HFFc6 (cell line): ENCODE measurements at regions not wholly inside any gene's neighbourhood (a gene's known extent, or its start where the extent isn't known, plus 50 kb on each side); places are given as distances from the start of the nearest gene placed in this dataset.

Experiments
- DNase-seq: peaks from one replicate; pipeline ENCODE4 v3.0.0-alpha.2; 2018
- H3K27ac Mint-ChIP-seq: 2 replicates; pipeline ENCODE4 v1.8.0; 2020; ENCODE audit warnings: mild to moderate bottlenecking, mixed read lengths
- H3K27me3 Mint-ChIP-seq: 2 replicates; pipeline ENCODE4 v1.8.0; 2021; ENCODE audit warnings: mild to moderate bottlenecking, moderate library complexity, mixed read lengths; ENCODE audit not compliant: insufficient read depth
- H3K36me3 Mint-ChIP-seq: 2 replicates; pipeline ENCODE4 v1.8.0; 2021; ENCODE audit warnings: low read depth, mixed read lengths
- H3K4me1 Mint-ChIP-seq: 2 replicates; pipeline ENCODE4 v1.8.0; 2020; ENCODE audit warnings: low read depth, mixed read lengths
- H3K4me3 Mint-ChIP-seq: 2 replicates; pipeline ENCODE4 v1.8.0; 2020; ENCODE audit warnings: mild to moderate bottlenecking, moderate library complexity, mixed read lengths
- H3K9me3 Mint-ChIP-seq: 2 replicates; pipeline ENCODE4 v1.8.0; 2020; ENCODE audit warnings: mild to moderate bottlenecking, mixed read lengths
- TF ChIP-seq, protein P1 (sequence below): fragments of 200-600 bp; sonication (generic); IDR thresholded peaks from 2 replicates; pipeline ENCODE4 v1.5.0; 2021; ENCODE audit warnings: antibody characterized with exemption, mild to moderate bottlenecking

DNA sequence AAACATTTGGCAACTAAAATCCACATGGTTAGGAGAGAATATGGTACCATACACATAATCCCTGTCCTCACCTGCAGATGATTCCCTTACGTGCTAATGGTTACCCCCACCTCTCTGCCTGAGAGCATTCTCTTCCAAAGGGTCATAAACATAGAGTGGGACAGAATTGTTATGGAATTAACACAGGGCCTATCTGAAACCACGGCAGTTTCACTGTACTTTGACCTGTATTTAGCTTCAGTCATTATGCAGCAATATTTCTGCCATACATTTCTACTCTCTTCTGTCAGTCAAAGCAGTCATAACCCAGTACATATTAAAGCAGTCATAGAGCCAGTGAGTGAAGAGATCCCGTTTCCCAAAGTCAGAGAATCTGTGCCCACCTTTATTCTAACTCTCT is 1128.9 kb upstream of the NXPH2 start:
- Mint-ChIP-seq H3K36me3 (peaks cover 7% of the 10 kb centered on the region; the same call in 1 of the 2 replicates), H3K4me3 (no peak overlapping the region), H3K4me1 (no peaks in the 10 kb centered on the region), H3K27ac (no peak overlapping the region), H3K9me3 (peaks cover 51% of the 10 kb centered on the region), H3K27me3 (no peaks in the 10 kb centered on the region)
- no peak for DNase-seq
- TF ChIP-seq, protein P1, sequence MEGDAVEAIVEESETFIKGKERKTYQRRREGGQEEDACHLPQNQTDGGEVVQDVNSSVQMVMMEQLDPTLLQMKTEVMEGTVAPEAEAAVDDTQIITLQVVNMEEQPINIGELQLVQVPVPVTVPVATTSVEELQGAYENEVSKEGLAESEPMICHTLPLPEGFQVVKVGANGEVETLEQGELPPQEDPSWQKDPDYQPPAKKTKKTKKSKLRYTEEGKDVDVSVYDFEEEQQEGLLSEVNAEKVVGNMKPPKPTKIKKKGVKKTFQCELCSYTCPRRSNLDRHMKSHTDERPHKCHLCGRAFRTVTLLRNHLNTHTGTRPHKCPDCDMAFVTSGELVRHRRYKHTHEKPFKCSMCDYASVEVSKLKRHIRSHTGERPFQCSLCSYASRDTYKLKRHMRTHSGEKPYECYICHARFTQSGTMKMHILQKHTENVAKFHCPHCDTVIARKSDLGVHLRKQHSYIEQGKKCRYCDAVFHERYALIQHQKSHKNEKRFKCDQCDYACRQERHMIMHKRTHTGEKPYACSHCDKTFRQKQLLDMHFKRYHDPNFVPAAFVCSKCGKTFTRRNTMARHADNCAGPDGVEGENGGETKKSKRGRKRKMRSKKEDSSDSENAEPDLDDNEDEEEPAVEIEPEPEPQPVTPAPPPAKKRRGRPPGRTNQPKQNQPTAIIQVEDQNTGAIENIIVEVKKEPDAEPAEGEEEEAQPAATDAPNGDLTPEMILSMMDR: no peak

DNA sequence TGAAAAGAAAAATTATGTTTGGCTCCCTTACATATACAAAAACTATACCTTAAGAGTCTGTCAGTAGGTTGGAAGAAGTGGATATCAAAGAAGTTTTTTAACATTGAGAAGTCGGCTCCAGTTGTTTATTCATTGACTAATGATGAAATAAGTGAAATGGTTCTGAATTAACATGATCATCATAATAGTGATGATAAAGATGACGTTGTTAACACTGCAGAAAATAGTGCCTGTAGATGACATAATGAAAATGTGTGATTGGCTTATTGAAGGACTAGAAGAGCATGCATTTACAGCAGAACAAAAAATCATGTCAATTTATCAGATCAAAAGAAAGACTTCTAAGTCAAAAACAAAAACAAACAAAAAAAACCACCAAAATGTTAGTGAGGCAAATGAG is 1125.4 kb upstream of the NXPH2 start:
- Mint-ChIP-seq H3K4me3 (no peak overlapping the region), H3K36me3 (no peaks in the 10 kb centered on the region)

DNA sequence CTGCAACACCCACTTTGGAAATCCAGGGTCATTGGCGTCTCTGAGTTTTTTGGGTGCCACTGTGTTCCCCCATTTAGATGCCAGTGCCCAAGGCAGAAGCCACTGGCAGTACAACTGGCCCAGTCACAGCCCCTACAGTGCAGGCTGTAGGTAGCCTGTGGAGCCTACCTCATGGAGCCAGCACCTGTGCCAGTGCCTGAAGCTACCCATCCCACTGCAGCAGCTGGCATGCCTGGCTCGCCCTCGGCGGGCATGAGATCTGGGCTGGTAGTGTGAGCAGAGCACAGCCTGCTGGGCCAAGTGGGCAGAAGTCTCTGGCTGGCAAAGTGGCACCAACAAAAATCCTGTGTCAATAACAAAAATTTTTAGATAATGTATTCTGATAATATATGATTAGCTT is 1111.4 kb upstream of the NXPH2 start:
- no peak overlapping the region for H3K4me3 Mint-ChIP-seq
- DNase-seq: no peak
- TF ChIP-seq, protein P1: no peak
- H3K9me3 Mint-ChIP-seq: peaks cover 55% of the 10 kb centered on the region
- H3K27me3 Mint-ChIP-seq: no peaks in the 10 kb centered on the region; the same call in 1 of the 2 replicates
- H3K4me1 Mint-ChIP-seq: no peaks in the 10 kb centered on the region
- H3K36me3 Mint-ChIP-seq: no peaks in the 10 kb centered on the region; the same call in 1 of the 2 replicates
- H3K27ac Mint-ChIP-seq: no peak overlapping the region

More for the DNA sequence above, 1125.4 kb upstream of the NXPH2 start:
- no peak for DNase-seq
- TF ChIP-seq, protein P1: no peak
- Mint-ChIP-seq H3K4me1 (no peaks in the 10 kb centered on the region), H3K27me3 (no peaks in the 10 kb centered on the region), H3K9me3 (peaks cover 35% of the 10 kb centered on the region), H3K27ac (no peak overlapping the region)

- no peaks in the 10 kb centered on the region for H3K4me1 Mint-ChIP-seq
- H3K27ac Mint-ChIP-seq: no peak overlapping the region
- no peaks in the 10 kb centered on the region; the same call in 1 of the 2 replicates for H3K27me3 Mint-ChIP-seq
- H3K36me3 Mint-ChIP-seq: no peaks in the 10 kb centered on the region; the same call in 1 of the 2 replicates
- H3K4me3 Mint-ChIP-seq: no peak overlapping the region
- DNase-seq: no peak
- H3K9me3 Mint-ChIP-seq: peaks cover 60% of the 10 kb centered on the region
- TF ChIP-seq, protein P1: no peak
These were observed 1105.8 kb upstream of the NXPH2 start for GRCh38 chr2:139885921-139886498.

- no peak overlapping the region for H3K4me3 Mint-ChIP-seq
- no peaks in the 10 kb centered on the region for H3K27me3 Mint-ChIP-seq
- no peaks in the 10 kb centered on the region for H3K36me3 Mint-ChIP-seq
- no peaks in the 10 kb centered on the region for H3K4me1 Mint-ChIP-seq
- no peak overlapping the region for H3K27ac Mint-ChIP-seq
- DNase-seq: no peak
- TF ChIP-seq, protein P1: no peak
- peaks cover 18% of the 10 kb centered on the region for H3K9me3 Mint-ChIP-seq
These were observed 1096.8 kb upstream of the NXPH2 start for GRCh38 chr2:139876964-139877363.
